ENCODE measurements at regions not wholly inside any gene's neighbourhood (a gene's known extent, or its start where the extent isn't known, plus 50 kb on each side); places are given as distances from the start of the nearest gene placed in this dataset.

GRCh38 chr7:155950898-155951553, 138.8 kb upstream of the SHH start (continued):
- TF ChIP-seq, protein P1, sequence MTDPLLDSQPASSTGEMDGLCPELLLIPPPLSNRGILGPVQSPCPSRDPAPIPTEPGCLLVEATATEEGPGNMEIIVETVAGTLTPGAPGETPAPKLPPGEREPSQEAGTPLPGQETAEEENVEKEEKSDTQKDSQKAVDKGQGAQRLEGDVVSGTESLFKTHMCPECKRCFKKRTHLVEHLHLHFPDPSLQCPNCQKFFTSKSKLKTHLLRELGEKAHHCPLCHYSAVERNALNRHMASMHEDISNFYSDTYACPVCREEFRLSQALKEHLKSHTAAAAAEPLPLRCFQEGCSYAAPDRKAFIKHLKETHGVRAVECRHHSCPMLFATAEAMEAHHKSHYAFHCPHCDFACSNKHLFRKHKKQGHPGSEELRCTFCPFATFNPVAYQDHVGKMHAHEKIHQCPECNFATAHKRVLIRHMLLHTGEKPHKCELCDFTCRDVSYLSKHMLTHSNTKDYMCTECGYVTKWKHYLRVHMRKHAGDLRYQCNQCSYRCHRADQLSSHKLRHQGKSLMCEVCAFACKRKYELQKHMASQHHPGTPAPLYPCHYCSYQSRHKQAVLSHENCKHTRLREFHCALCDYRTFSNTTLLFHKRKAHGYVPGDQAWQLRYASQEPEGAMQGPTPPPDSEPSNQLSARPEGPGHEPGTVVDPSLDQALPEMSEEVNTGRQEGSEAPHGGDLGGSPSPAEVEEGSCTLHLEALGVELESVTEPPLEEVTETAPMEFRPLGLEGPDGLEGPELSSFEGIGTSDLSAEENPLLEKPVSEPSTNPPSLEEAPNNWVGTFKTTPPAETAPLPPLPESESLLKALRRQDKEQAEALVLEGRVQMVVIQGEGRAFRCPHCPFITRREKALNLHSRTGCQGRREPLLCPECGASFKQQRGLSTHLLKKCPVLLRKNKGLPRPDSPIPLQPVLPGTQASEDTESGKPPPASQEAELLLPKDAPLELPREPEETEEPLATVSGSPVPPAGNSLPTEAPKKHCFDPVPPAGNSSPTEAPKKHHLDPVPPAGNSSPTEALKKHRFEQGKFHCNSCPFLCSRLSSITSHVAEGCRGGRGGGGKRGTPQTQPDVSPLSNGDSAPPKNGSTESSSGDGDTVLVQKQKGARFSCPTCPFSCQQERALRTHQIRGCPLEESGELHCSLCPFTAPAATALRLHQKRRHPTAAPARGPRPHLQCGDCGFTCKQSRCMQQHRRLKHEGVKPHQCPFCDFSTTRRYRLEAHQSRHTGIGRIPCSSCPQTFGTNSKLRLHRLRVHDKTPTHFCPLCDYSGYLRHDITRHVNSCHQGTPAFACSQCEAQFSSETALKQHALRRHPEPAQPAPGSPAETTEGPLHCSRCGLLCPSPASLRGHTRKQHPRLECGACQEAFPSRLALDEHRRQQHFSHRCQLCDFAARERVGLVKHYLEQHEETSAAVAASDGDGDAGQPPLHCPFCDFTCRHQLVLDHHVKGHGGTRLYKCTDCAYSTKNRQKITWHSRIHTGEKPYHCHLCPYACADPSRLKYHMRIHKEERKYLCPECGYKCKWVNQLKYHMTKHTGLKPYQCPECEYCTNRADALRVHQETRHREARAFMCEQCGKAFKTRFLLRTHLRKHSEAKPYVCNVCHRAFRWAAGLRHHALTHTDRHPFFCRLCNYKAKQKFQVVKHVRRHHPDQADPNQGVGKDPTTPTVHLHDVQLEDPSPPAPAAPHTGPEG (CRISPR knock-in tag; IDR thresholded peaks at IDR 0.05), result peak; percentile 2; the same call in 1 of the 2 replicates
- TF ChIP-seq SMC3 (IDR thresholded peaks at IDR 0.05; ENCODE audit: low read length) (no peak), ZFP36L2 (CRISPR knock-in tag; IDR thresholded peaks at IDR 0.05) (no peak), RNF2 (conservative IDR thresholded peaks at IDR 0.05; ENCODE audit: low read depth) (no peak), MAFF (IDR thresholded peaks at IDR 0.05; ENCODE audit: low read depth, low read length) (peak; percentile 57; the same call in 1 of the 2 replicates), MNT (IDR thresholded peaks at IDR 0.05) (no peak), HOXA9 (CRISPR knock-in tag; IDR thresholded peaks at IDR 0.05; ENCODE audit: borderline replicate concordance) (no peak), EED (CRISPR knock-in tag; IDR thresholded peaks at IDR 0.05) (no peak), USF2 (IDR thresholded peaks at IDR 0.05; ENCODE audit: low read depth, low read length) (peak; percentile 78), USF2 (CRISPR knock-in tag; IDR thresholded peaks at IDR 0.05; ENCODE audit: borderline replicate concordance) (peak; percentile 85; the same call in 1 of the 2 replicates), PHF8 (CRISPR knock-in tag; IDR thresholded peaks at IDR 0.05) (no peak), MAFK (conservative IDR thresholded peaks at IDR 0.05 in 1 of 2, IDR thresholded peaks at IDR 0.05 in 1 of 2; ENCODE audit: low read length in 2 of 2) (peak; percentile 74 to 76), ZNF784 (CRISPR knock-in tag; IDR thresholded peaks at IDR 0.05; ENCODE audit: borderline replicate concordance) (peak; percentile 74; the same call in 1 of the 2 replicates), KDM4B (CRISPR knock-in tag; IDR thresholded peaks at IDR 0.05) (no peak), RBM22 (optimal IDR thresholded peaks at IDR 0.05; ENCODE audit: low read length) (no peak), ZBTB39 (CRISPR knock-in tag; IDR thresholded peaks at IDR 0.05) (peak; percentile 47; the same call in 1 of the 2 replicates)
- TF ChIP-seq, protein P2, sequence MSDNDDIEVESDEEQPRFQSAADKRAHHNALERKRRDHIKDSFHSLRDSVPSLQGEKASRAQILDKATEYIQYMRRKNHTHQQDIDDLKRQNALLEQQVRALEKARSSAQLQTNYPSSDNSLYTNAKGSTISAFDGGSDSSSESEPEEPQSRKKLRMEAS (IDR thresholded peaks at IDR 0.05), result peak; percentile 69

Data from HepG2 (cell line).